Bone marrow (tissue), 2 donors: ENCODE measurements at regions not wholly inside any gene's neighbourhood (a gene's known extent, or its start where the extent isn't known, plus 50 kb on each side); places are given as distances from the start of the nearest gene placed in this dataset.

Experiments
- DNase-seq, 2 donors: peaks; one replicate each; lab custom pipeline; 2025; lab: John Stamatoyannopoulos, UW

GRCh38 chr5:10073441-10074104 lies 176.1 kb downstream of the ATPSCKMT start:
- DNase-seq: no peak

GRCh38 chr5:10069637-10070313 lies 179.9 kb downstream of the ATPSCKMT start:
- DNase-seq: no peak

- no peak for DNase-seq
Observed at GRCh38 chr5:10065428-10066000, 184.2 kb downstream of the ATPSCKMT start.

GRCh38 chr5:10064546-10065195 lies 185.0 kb downstream of the ATPSCKMT start:
- DNase-seq: no peak

- DNase-seq: no peak
Observed at GRCh38 chr5:10063997-10064396, 185.7 kb downstream of the ATPSCKMT start.

GRCh38 chr5:10059980-10060379 lies 189.7 kb downstream of the ATPSCKMT start:
- no peak for DNase-seq

- DNase-seq: no peak
Observed at GRCh38 chr5:10059556-10059955, 190.1 kb downstream of the ATPSCKMT start.

GRCh38 chr5:10057356-10057755 lies 192.3 kb downstream of the ATPSCKMT start:
- no peak for DNase-seq

- no peak for DNase-seq
Observed at GRCh38 chr5:10056228-10056760, 193.4 kb downstream of the ATPSCKMT start.

- no peak for DNase-seq
Observed at GRCh38 chr5:10049858-10050455, 199.7 kb downstream of the ATPSCKMT start.

GRCh38 chr5:10046676-10047075 lies 203.0 kb downstream of the ATPSCKMT start:
- DNase-seq: no peak

- no peak for DNase-seq
Observed at GRCh38 chr5:10045376-10045775, 204.3 kb downstream of the ATPSCKMT start.

GRCh38 chr5:10036136-10036815 lies 213.4 kb downstream of the ATPSCKMT start:
- no peak for DNase-seq

- no peak for DNase-seq
Observed at GRCh38 chr5:10034001-10034400, 215.7 kb downstream of the ATPSCKMT start.

- DNase-seq: no peak
Observed at GRCh38 chr5:10031817-10032216, 217.9 kb downstream of the ATPSCKMT start.

GRCh38 chr5:10030219-10030831 lies 219.4 kb downstream of the ATPSCKMT start:
- no peak for DNase-seq

GRCh38 chr5:10023494-10023893 lies 226.2 kb downstream of the ATPSCKMT start:
- no peak for DNase-seq

GRCh38 chr5:10021248-10021647 lies 228.4 kb downstream of the ATPSCKMT start:
- DNase-seq: no peak

- no peak for DNase-seq
Observed at GRCh38 chr5:10019236-10019635, 230.5 kb downstream of the ATPSCKMT start.

GRCh38 chr5:10018201-10019069 lies 231.3 kb downstream of the ATPSCKMT start:
- DNase-seq: no peak
